Thyroid gland (tissue), 4 donors: ENCODE measurements at regions not wholly inside any gene's neighbourhood (a gene's known extent, or its start where the extent isn't known, plus 50 kb on each side); places are given as distances from the start of the nearest gene placed in this dataset.

Source experiments
- DNase-seq, 2 donors: peaks; one replicate each; pipeline ENCODE4 v3.0.0-alpha.2; 2019
- H3K27ac ChIP-seq, 3 donors: fragments of 200-600 bp; sonication (generic); 1 replicate in 2 of 3; 2 replicates in 1 of 3; pipeline ENCODE4 v1.5.1; 2016 to 2019; ENCODE audit warnings: mild to moderate bottlenecking in 1 of 3, moderate library complexity in 1 of 3
- H3K27me3 ChIP-seq: fragments of 200-600 bp; sonication (generic); one replicate; pipeline ENCODE4 v1.5.1; 2019
- H3K36me3 ChIP-seq, 2 donors: fragments of 200-600 bp; sonication (generic); one replicate each; pipeline ENCODE4 v1.5.1; 2016 to 2019
- H3K4me1 ChIP-seq, 2 donors: fragments of 200-600 bp; sonication (generic); one replicate each; pipeline ENCODE4 v1.5.1; 2017 to 2019
- H3K4me3 ChIP-seq, 3 donors: fragments of 200-600 bp; sonication (generic); replicated peaks in 1 of 3; 1 replicate in 2 of 3; 2 replicates in 1 of 3; pipeline ENCODE4 v1.5.1; 2016; ENCODE audit warnings: mild to moderate bottlenecking in 1 of 3
- H3K9me3 ChIP-seq: fragments of 200-600 bp; sonication (generic); one replicate; pipeline ENCODE4 v1.5.1; 2017
- POLR2A ChIP-seq, 2 donors: fragments of 450-650 bp; IDR thresholded peaks; one replicate each; pipeline ENCODE4 v1.6.1; 2017; ENCODE audit warnings: antibody characterized with exemption in 2 of 2, mild to moderate bottlenecking in 2 of 2, moderate library complexity in 1 of 2
- WGBS, 2 donors: methylation state at CpG; one replicate each; pipeline ENCODE4 v1.1.5; 2017; 5-methylcytosine and 5-hydroxymethylcytosine counted together
- intact Hi-C: fragments of 100-400 bp; cut with DNase I; formaldehyde crosslinking; loops from one replicate; pipeline ENCODE4 v1.15.1; 2023
- TF ChIP-seq, protein P1 (sequence below), 6 experiments: fragments of 200-600 bp in 3 of 6; fragments of 450-650 bp in 3 of 6; sonication (generic) in 3 of 6; IDR thresholded peaks; one replicate each; pipeline ENCODE4 v1.5.1; 2016 to 2019; ENCODE audit warnings: antibody characterized with exemption in 6 of 6, mild to moderate bottlenecking in 2 of 6, inconsistent platforms in 1 of 6, moderate library complexity in 1 of 6

DNA sequence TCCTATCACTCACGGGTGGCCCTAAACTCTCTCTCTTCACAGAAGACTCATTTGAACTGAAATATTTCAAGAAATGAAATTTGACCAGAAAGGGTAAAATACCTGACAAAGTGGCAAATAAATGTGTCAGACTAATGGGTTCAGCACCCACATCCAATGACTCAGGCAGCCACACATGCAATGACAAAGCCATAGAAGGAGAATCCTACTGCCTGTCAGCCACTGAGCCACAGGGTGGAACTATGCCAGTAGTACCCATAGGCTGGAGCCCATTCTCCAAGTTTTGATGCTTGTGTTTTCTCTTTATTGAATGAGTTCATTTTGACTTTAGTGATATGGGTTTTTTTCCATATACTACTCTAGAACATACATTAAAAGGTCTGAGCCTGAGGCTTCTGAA, 179.0 kb downstream of the BEND2 start:
- Histone ChIP-seq H3K27ac (no peak overlapping the region), H3K36me3 (no peaks in the 10 kb centered on the region), H3K4me3 (no peak overlapping the region), H3K4me1 (no peaks in the 10 kb centered on the region), H3K27me3 (no peaks in the 10 kb centered on the region), H3K9me3 (no peaks in the 10 kb centered on the region)
- intact Hi-C loops = no loop called here
- WGBS, 2 donors = 100% methylated on average over 1 of the region's 1 CpG
- no peak for DNase-seq
- TF ChIP-seq, protein P1, sequence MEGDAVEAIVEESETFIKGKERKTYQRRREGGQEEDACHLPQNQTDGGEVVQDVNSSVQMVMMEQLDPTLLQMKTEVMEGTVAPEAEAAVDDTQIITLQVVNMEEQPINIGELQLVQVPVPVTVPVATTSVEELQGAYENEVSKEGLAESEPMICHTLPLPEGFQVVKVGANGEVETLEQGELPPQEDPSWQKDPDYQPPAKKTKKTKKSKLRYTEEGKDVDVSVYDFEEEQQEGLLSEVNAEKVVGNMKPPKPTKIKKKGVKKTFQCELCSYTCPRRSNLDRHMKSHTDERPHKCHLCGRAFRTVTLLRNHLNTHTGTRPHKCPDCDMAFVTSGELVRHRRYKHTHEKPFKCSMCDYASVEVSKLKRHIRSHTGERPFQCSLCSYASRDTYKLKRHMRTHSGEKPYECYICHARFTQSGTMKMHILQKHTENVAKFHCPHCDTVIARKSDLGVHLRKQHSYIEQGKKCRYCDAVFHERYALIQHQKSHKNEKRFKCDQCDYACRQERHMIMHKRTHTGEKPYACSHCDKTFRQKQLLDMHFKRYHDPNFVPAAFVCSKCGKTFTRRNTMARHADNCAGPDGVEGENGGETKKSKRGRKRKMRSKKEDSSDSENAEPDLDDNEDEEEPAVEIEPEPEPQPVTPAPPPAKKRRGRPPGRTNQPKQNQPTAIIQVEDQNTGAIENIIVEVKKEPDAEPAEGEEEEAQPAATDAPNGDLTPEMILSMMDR (IDR thresholded peaks at IDR 0.05) = no peak
- no peak for TF ChIP-seq POLR2A (IDR thresholded peaks at IDR 0.05)

DNA sequence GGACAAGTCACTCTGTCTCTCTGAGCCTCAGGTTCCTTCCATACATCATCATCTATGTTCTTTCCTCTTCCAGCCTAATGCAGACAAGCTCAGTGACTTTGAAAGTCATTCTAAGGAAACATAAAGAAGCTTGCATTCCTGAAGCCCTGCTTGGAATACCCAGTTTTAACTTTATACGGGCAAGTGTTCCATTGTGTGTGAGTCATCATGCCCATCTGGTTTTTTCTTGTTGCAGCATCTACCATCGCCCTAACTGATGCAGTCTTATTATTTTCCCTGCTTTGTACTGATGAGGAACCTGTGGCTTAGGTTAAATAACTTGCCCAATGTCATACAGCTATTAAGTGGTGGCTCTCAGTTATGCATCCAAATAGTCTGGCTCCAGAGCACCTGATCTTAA, 177.9 kb upstream of the RAI2 start:
- no peak for DNase-seq
- H3K27me3 ChIP-seq = no peaks in the 10 kb centered on the region
- no peak overlapping the region for H3K27ac ChIP-seq
- no peak for TF ChIP-seq POLR2A (IDR thresholded peaks at IDR 0.05)
- TF ChIP-seq, protein P1 (IDR thresholded peaks at IDR 0.05) = no peak
- no peaks in the 10 kb centered on the region for H3K9me3 ChIP-seq
- WGBS, 2 donors = 83 to 96% methylated on average over 2 of the region's 2 CpGs
- H3K36me3 ChIP-seq = no peaks in the 10 kb centered on the region
- intact Hi-C loops = no loop called here
- H3K4me1 ChIP-seq = peaks cover 0 to 1% of the 10 kb centered on the region in 2 donors
- H3K4me3 ChIP-seq = no peak overlapping the region

DNA sequence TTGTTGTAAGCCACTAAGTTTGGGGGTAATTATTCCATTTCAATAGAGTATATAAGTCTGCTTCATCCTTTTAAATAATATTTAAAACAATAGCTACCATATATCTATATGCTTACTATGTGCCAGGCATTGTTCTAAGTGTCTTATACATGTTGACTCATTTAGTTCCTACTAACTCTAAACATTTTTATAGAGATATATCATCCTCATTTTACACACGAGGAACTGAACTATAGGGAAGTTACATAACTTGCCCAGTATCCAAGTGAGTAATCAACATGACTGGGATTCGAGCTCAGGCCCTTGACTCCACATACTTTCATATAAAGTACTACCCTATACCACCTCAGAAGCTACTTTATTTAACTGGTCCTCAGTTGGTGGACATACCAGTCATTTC, 175.3 kb upstream of the RAI2 start:
- Histone ChIP-seq H3K36me3 (no peaks in the 10 kb centered on the region), H3K4me3 (no peak overlapping the region), H3K9me3 (no peaks in the 10 kb centered on the region), H3K27me3 (no peaks in the 10 kb centered on the region), H3K27ac (no peak overlapping the region), H3K4me1 (peaks cover 0 to 3% of the 10 kb centered on the region in 2 donors)
- DNase-seq = no peak
- WGBS, 2 donors = 93 to 100% methylated on average over 2 of the region's 2 CpGs
- TF ChIP-seq, protein P1 (IDR thresholded peaks at IDR 0.05) = no peak
- no peak for TF ChIP-seq POLR2A (IDR thresholded peaks at IDR 0.05)
- intact Hi-C loops = no loop called here

DNA sequence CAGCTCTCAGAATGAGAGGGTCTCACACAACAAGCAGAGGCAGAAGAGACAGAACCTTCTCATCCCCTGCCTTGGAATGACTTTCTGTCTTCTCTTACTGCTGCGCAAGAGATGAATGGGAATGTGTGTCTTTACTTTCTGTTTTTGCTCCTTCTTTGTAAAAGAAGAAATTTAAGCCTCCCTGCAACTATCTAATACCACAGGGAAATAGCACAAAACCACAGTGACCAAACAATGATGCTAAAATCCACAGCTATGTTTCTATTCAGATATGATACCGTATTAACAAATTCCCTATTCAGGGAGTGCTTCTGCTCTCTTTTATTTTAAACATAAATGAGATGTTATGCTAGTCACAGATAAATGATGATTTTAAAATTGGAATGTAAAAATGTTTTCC, 173.8 kb upstream of the RAI2 start:
- Histone ChIP-seq H3K9me3 (no peaks in the 10 kb centered on the region), H3K4me3 (no peak overlapping the region), H3K36me3 (no peaks in the 10 kb centered on the region), H3K4me1 (peaks cover 0 to 3% of the 10 kb centered on the region in 2 donors), H3K27me3 (no peaks in the 10 kb centered on the region), H3K27ac (no peak overlapping the region)
- no peak for DNase-seq
- WGBS, 2 donors = 76 to 84% methylated on average over 2 of the region's 2 CpGs
- intact Hi-C loops = no loop called here
- TF ChIP-seq, protein P1 (IDR thresholded peaks at IDR 0.05) = no peak
- no peak for TF ChIP-seq POLR2A (IDR thresholded peaks at IDR 0.05)

DNA sequence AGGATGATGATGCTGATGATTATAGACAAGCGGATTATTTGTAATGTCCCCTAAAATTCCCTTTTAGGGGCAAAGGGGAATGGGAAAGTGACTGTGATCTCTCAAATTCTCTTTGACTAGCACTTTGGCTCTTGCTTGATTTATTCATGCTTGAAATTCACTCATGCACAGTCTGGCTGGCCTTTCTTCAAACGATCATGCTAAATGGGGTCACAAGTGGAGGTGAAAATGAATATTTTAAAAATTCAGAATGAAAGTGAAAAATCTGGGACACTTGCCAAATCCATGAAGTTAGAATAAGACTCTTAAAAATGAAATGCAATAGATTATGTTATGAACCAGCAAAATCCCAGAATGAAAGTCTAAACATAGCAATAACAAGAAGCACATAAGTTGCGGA, 173.4 kb upstream of the RAI2 start:
- Histone ChIP-seq H3K4me1 (peaks cover 0 to 3% of the 10 kb centered on the region in 2 donors), H3K9me3 (no peaks in the 10 kb centered on the region), H3K27ac (no peak overlapping the region), H3K4me3 (no peak overlapping the region), H3K27me3 (no peaks in the 10 kb centered on the region), H3K36me3 (no peaks in the 10 kb centered on the region)
- no peak for DNase-seq
- no peak for TF ChIP-seq POLR2A (IDR thresholded peaks at IDR 0.05)
- TF ChIP-seq, protein P1 (IDR thresholded peaks at IDR 0.05) = no peak
- 59 to 64% methylated on average over 3 of the region's 3 CpGs for WGBS, 2 donors
- intact Hi-C loops = no loop called here
